ENCODE measurements at regions not wholly inside any gene's neighbourhood (a gene's known extent, or its start where the extent isn't known, plus 50 kb on each side); places are given as distances from the start of the nearest gene placed in this dataset.
A peak's percentile ranks its signal among the peaks of the same experiment; 100 is the strongest.
"Not testable (repeated sequence)": the region's sequence is repeated elsewhere in the genome, so short reads cannot be mapped to it uniquely, and the experiment has no call there.

- DNase-seq, result no peak
- ATAC-seq, result no peak
- no peak overlapping the region for H3K4me3 Mint-ChIP-seq
- peak overlapping the region in 2 of 10 donors; percentile 31 to 55 for H3K27ac Mint-ChIP-seq
- H3K9me3 Mint-ChIP-seq, result no peaks in the 10 kb centered on the region
- peaks cover 3 to 24% (median 10%) of the 10 kb centered on the region in 4 donors for H3K4me1 Mint-ChIP-seq
- no peaks in the 10 kb centered on the region for H3K36me3 Mint-ChIP-seq
- H3K27me3 Mint-ChIP-seq, result no peaks in the 10 kb centered on the region
- POLR2A ChIA-PET, result no interaction called here
Measured at GRCh38 chr14:106134886-106135285, 608.5 kb downstream of the TMEM121 start.

DNA sequence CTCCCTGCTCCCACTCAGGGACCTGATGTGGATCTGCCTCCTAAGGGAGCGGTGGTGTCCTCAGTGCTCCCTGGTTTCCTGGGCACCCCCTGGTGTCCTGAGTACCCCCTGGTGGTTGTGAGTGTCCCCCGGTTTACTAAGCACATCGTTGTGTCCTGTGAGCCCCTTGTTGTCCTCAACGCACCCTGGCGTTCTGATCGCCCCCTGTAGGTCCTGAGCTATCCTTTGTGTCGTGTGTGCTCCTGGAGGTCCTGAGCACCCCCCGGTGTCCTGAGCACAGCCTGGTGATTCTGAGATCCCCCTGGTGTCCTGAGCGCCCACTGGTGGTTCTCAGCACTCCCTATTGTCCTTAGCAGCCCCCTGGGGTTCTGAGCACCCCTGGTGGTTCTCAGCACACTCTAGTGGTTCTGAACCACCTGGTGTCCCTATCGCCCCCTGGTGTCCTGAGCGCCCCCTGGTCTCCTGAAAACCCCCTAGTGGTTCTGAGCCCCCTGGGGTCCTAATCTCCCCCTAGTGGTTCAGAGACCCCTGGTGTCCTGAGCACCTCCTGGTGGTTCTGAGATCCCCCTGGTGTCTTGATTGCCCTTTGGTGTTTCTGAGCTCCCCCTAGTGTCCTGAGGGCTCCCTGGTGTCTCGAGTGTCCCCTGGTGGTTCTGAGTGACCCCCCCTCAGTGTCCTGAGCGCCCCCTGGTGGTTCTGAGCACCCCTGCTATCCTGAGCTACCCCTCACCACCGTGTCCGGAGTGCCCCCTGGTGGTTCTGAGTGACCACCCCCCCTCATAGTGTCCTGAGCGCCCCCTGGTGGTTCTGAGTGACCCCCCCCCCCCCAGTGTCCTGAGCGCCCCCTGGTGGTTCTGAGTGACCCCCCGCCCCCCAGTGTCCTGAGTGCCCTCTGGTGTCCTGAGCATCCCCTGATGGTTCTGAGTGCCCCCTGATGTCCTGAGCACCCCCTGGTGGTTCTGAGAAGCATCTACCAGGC lies 615.1 kb downstream of the TMEM121 start:
- H3K27me3 Mint-ChIP-seq, result peaks cover 0 to 1% (median 0%) of the 10 kb centered on the region in 5 donors
- POLR2A ChIA-PET, result no interaction called here
- ATAC-seq (no peak), DNase-seq (peak in 7 of 10 donors; percentile 20 to 40 (median 28))
- H3K9me3 Mint-ChIP-seq, result no peaks in the 10 kb centered on the region
- H3K4me1 Mint-ChIP-seq, result peaks cover 0 to 13% (median 5%) of the 10 kb centered on the region in 4 donors
- no peak overlapping the region for H3K4me3 Mint-ChIP-seq
- no peaks in the 10 kb centered on the region for H3K36me3 Mint-ChIP-seq
- H3K27ac Mint-ChIP-seq, result peak overlapping the region in 7 of 10 donors; percentile 2 to 86 (median 60)

DNA sequence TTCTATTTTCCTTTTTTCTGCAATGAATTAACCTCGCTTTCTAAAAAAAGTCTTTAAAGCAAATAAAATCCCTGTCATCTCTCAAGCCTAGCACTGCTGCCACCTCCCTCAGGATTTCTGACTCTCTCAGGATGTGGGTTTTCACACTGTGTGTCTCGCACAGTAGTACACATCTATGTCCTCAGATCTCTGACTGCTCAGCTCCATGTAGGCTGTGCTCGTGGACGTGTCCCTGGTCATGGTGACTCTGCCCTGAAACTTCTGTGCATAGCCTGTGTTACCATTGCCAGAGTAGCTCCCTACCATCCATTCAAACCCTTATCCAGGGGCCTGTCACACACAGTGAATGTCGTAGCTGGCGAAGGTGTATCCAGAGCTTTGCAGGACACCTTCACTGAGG lies 619.3 kb downstream of the TMEM121 start:
- H3K9me3 Mint-ChIP-seq, H3K27ac Mint-ChIP-seq, H3K36me3 Mint-ChIP-seq, H3K4me3 Mint-ChIP-seq, ATAC-seq, POLR2A ChIA-PET, DNase-seq: not testable (repeated sequence)
- peaks cover 0 to 16% (median 1%) of the 10 kb centered on the region in 5 donors for H3K27me3 Mint-ChIP-seq
- H3K4me1 Mint-ChIP-seq, result peaks cover 0 to 12% (median 5%) of the 10 kb centered on the region in 4 donors

- POLR2A ChIA-PET, H3K4me1 Mint-ChIP-seq, ATAC-seq, H3K27me3 Mint-ChIP-seq, H3K27ac Mint-ChIP-seq, H3K9me3 Mint-ChIP-seq, H3K36me3 Mint-ChIP-seq: not testable (repeated sequence)
- peak; percentile 53 to 84 (median 72) for DNase-seq
- H3K4me3 Mint-ChIP-seq, result peak overlapping the region in 3 of 10 donors; percentile 13 to 49 (median 47)
Measured at GRCh38 chr14:106153362-106153955, 627.1 kb downstream of the TMEM121 start.

- Mint-ChIP-seq H3K27ac (peak overlapping the region in 4 of 10 donors; percentile 41 to 69 (median 64)), H3K36me3 (peaks cover 0 to 2% (median 0%) of the 10 kb centered on the region in 3 donors), H3K9me3 (no peaks in the 10 kb centered on the region), H3K4me3 (peak overlapping the region in 1 of 10 donors; percentile 14), H3K4me1 (peaks cover 7 to 16% (median 12%) of the 10 kb centered on the region in 4 donors), H3K27me3 (peaks cover 0 to 41% (median 12%) of the 10 kb centered on the region in 5 donors)
- DNase-seq, result no peak
- POLR2A ChIA-PET, result no interaction called here
- ATAC-seq, result no peak
Measured at GRCh38 chr14:106163316-106163715, 636.9 kb downstream of the TMEM121 start.

DNA sequence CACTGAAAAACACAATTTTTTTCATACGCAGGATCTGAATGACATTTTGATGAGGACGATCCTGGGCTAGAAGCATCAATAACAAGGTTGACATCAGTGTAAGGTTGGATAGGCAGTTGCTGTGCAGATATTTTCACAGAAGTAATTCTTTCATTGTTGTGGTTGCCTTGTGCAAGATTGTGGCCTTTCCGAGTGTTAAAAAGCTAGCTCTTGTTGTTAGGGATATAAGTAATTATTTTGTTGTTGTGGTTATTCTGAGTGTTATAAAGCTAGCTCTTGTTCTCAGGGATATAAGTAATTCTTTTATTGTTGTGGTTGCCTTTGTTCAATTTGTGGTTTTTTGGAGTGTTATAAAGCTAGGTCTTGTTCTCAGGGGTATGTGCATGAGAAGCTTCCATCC lies 637.4 kb downstream of the TMEM121 start:
- H3K4me1 Mint-ChIP-seq, result peaks cover 7 to 16% (median 12%) of the 10 kb centered on the region in 4 donors
- ATAC-seq (peak in 1 of 2 donors; percentile 25), DNase-seq (peak in 1 of 10 donors; percentile 32)
- H3K27ac Mint-ChIP-seq, result peak overlapping the region in 5 of 10 donors; percentile 30 to 69 (median 64)
- H3K9me3 Mint-ChIP-seq, POLR2A ChIA-PET, H3K36me3 Mint-ChIP-seq: not testable (repeated sequence)
- H3K27me3 Mint-ChIP-seq, result peaks cover 0 to 41% (median 9%) of the 10 kb centered on the region in 5 donors
- peak overlapping the region in 2 of 10 donors; percentile 11 to 14 for H3K4me3 Mint-ChIP-seq

DNA sequence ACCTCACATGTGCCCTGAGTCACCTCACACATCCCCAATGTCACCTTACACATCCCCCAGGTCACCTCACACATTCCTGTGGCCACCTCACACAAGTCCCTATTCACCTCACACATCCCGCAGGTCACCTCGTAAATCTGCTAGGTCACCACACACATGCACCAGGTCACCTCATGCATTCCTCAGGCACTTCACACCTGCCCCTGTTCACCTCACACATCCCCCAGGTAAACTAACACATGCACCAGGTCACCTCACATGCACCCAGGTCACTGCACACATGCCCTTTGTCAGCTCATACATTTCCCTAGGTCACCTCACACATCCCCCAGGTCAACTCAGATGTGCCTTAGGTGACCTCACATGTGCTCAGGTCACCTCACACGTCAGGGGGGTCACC lies 639.8 kb downstream of the TMEM121 start:
- Mint-ChIP-seq H3K9me3 (no peaks in the 10 kb centered on the region), H3K27me3 (peaks cover 0 to 35% (median 9%) of the 10 kb centered on the region in 5 donors), H3K4me1 (peaks cover 7 to 29% (median 18%) of the 10 kb centered on the region in 4 donors), H3K36me3 (peaks cover 0 to 2% (median 0%) of the 10 kb centered on the region in 3 donors), H3K27ac (peak overlapping the region in 2 of 10 donors; percentile 49 to 57), H3K4me3 (no peak overlapping the region)
- POLR2A ChIA-PET, result no interaction called here
- DNase-seq (no peak), ATAC-seq (no peak)

GRCh38 chr14:106166650-106167204 lies 640.3 kb downstream of the TMEM121 start:
- H3K36me3 Mint-ChIP-seq, result peaks cover 0 to 2% (median 0%) of the 10 kb centered on the region in 3 donors
- H3K4me1 Mint-ChIP-seq, result peaks cover 9 to 34% (median 18%) of the 10 kb centered on the region in 4 donors
- H3K27ac Mint-ChIP-seq, result no peak overlapping the region
- no peaks in the 10 kb centered on the region for H3K9me3 Mint-ChIP-seq
- DNase-seq (no peak), ATAC-seq (no peak)
- POLR2A ChIA-PET, result no interaction called here
- H3K4me3 Mint-ChIP-seq, result no peak overlapping the region
- peaks cover 0 to 31% (median 9%) of the 10 kb centered on the region in 5 donors for H3K27me3 Mint-ChIP-seq

DNA sequence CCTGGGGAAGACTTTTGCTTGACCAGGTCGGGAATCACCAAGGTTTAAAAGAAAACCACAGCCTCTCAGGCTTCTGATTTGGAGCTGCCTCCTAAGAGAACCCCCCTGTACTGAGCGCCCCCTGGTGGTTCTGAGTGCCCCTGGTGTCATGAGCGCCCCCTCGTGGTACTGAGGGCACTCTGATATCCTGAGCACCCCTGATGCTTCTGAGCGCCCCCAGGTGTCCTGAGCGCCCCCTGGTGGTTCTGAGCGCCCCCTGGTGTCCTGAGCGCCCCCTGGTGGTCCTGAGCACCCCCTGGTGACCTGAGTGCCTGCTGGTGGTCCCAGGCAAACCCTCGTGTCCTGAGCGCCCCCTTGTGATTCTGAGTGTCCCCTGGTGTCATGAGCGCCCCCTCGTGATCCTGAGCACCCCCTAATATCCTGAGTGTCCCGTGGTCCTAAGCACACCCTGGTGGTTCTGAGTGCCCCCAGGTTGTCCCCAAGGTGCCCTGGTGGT lies 643.8 kb downstream of the TMEM121 start:
- H3K9me3 Mint-ChIP-seq, POLR2A ChIA-PET, H3K36me3 Mint-ChIP-seq, ATAC-seq: not testable (repeated sequence)
- peak; percentile 45 to 72 (median 58) for DNase-seq
- Mint-ChIP-seq H3K4me3 (peak overlapping the region in 1 of 10 donors; percentile 32), H3K27me3 (peaks cover 0 to 23% (median 0%) of the 10 kb centered on the region in 5 donors), H3K4me1 (peaks cover 5 to 39% (median 26%) of the 10 kb centered on the region in 4 donors), H3K27ac (peak overlapping the region in 9 of 10 donors; percentile 44 to 83 (median 65))

DNA sequence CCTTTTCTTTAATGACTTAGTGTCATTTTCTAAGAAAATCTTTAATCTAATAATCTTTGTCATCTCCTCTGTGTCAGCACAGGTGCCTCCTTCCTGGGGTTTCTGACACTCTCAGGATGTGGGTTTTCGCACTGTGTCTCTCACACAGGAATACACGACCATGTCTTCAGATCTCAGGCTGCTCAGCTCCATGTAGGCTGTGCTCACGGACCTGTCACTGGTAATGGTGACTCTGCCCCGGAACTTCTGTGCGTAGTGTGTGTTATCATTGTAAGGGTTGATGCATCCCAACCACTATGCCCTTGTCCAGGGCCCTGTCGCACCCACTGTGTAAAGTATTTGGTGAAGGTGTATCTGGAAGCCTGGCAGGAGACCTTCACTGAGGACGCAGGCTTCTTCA lies 647.8 kb downstream of the TMEM121 start:
- no peaks in the 10 kb centered on the region for H3K36me3 Mint-ChIP-seq
- peaks cover 9 to 60% (median 50%) of the 10 kb centered on the region in 4 donors for H3K4me1 Mint-ChIP-seq
- ATAC-seq (peak; percentile 70 to 72), DNase-seq (peak; percentile 11 to 79 (median 52))
- peak overlapping the region; percentile 73 to 96 (median 92) for H3K27ac Mint-ChIP-seq
- H3K9me3 Mint-ChIP-seq, result no peaks in the 10 kb centered on the region
- POLR2A ChIA-PET, result interaction anchor here (0.9 kb wide), 1 partner anchor 55 kb away, joined by 3 read pairs; no protein-coding TSS in a partner anchor
- peak overlapping the region; percentile 26 to 78 (median 61) for H3K4me3 Mint-ChIP-seq
- H3K27me3 Mint-ChIP-seq, result no peaks in the 10 kb centered on the region

DNA sequence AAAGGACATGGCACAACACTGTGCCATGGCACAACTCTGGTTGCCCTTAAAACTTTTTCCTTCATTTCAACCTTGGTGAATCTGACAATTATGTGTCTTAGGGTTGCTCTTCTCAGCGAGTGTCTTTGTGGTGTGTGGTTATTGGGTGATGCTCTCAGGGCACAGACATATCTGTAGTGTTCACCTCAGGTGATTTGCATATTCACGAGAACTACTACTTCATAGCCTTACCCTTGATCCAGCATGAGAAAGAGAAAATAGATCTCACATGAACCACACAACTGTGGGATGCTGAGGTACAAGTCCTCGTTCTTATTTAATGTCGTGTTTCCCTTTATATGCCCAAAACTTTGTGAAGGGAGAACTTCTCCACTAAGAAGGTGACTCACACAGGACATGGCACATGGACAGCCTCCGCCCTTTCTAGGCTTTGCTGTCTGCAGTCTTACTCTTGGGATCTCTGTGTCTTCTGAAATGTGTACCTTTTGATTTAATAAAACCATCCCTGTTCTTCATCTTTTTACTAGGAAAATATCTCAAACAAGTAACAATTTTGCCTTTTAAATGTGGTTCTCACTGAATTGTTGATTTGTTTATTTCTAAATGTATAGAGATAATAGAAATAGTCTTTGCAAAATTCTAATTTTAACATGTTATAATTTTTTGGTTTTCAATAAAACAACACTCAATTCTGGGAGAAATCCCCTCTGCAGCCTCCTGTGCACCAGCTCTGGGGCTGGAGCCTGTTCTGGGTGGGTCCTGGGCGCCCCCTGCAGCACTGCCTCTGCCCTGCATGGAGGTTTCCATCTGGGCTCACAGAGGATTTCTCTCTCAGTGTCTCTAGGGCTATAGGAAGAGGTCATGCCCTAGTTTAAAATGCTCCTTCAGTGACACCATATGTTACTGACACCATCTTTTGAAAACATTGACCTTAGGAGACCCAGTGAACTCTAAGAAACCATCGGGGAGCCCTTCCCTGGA lies 651.2 kb downstream of the TMEM121 start:
- H3K9me3 Mint-ChIP-seq, H3K36me3 Mint-ChIP-seq, H3K27me3 Mint-ChIP-seq, POLR2A ChIA-PET: not testable (repeated sequence)
- ATAC-seq (peak; percentile 86 to 89), DNase-seq (peak in 4 of 10 donors; percentile 47 to 76 (median 59))
- peak overlapping the region in 7 of 10 donors; percentile 1 to 51 (median 30) for H3K4me3 Mint-ChIP-seq
- H3K27ac Mint-ChIP-seq, result peak overlapping the region in 9 of 10 donors; percentile 4 to 95 (median 44)
- peaks cover 7 to 50% (median 42%) of the 10 kb centered on the region in 4 donors for H3K4me1 Mint-ChIP-seq
